Breast epithelium (tissue), 4 donors: ENCODE measurements at regions not wholly inside any gene's neighbourhood (a gene's known extent, or its start where the extent isn't known, plus 50 kb on each side); places are given as distances from the start of the nearest gene placed in this dataset.

Experiments
- DNase-seq, 2 donors: peaks; one replicate each; pipeline ENCODE4 v3.0.0-alpha.2; 2019; ENCODE audit warnings: low spot score in 2 of 2
- H3K27ac ChIP-seq, 2 donors: fragments of 200-600 bp; sonication (generic) in 1 of 2; one replicate each; pipeline ENCODE4 v1.5.1; 2016 to 2019; ENCODE audit warnings: mild to moderate bottlenecking in 1 of 2
- H3K27me3 ChIP-seq, 2 donors: fragments of 200-600 bp; sonication (generic) in 1 of 2; one replicate each; pipeline versions ENCODE4 v1.5.1 to v1.6.0; 2017 to 2019; ENCODE audit warnings: control low read depth in 1 of 2, mild to moderate bottlenecking in 1 of 2
- H3K36me3 ChIP-seq: fragments of 200-600 bp; one replicate; pipeline ENCODE4 v1.5.1; 2019
- H3K4me1 ChIP-seq, 2 donors: fragments of 200-600 bp; sonication (generic); one replicate each; pipeline ENCODE4 v1.5.1; 2016 to 2019; ENCODE audit warnings: control low read depth in 1 of 2
- H3K4me3 ChIP-seq, 3 donors: fragments of 200-600 bp; sonication (generic); 1 replicate in 2 of 3; 2 replicates in 1 of 3; pipeline ENCODE4 v1.5.1; 2016 to 2019; ENCODE audit warnings: mild to moderate bottlenecking in 3 of 3, moderate library complexity in 2 of 3
- H3K9me3 ChIP-seq, 2 donors: fragments of 200-600 bp; sonication (generic) in 1 of 2; one replicate each; pipeline ENCODE4 v1.5.1; 2016 to 2019; ENCODE audit warnings: control low read depth in 1 of 2
- CTCF ChIP-seq, 3 donors: fragments of 450-650 bp; IDR thresholded peaks; one replicate each; pipeline ENCODE4 v1.5.1; 2016 to 2017; ENCODE audit warnings: antibody characterized with exemption in 3 of 3, mild to moderate bottlenecking in 3 of 3, moderate library complexity in 3 of 3
- POLR2A ChIP-seq: fragments of 450-650 bp; IDR thresholded peaks from one replicate; pipeline ENCODE4 v1.6.1; 2016; ENCODE audit warnings: antibody characterized with exemption, mild to moderate bottlenecking, moderate library complexity
- POLR2AphosphoS5 ChIP-seq, 3 donors: sonication (generic); formaldehyde crosslinking; IDR thresholded peaks; one replicate each; pipeline ENCODE4 v1.6.1; 2017; ENCODE audit warnings: antibody characterized with exemption in 3 of 3
- intact Hi-C: fragments of 100-400 bp; cut with DNase I; formaldehyde crosslinking; loops from one replicate; pipeline ENCODE4 v1.15.1; 2023; ENCODE audit warnings: low total_unique reads

GRCh38 chr16:86196687-86197391 is 297.9 kb downstream of the IRF8 start:
- no peaks in the 10 kb centered on the region for H3K4me1 ChIP-seq
- intact Hi-C loops, result no loop called here

GRCh38 chr16:86198206-86199118 is 299.5 kb downstream of the IRF8 start:
- no peak overlapping the region for H3K27ac ChIP-seq
- H3K4me3 ChIP-seq, result no peak overlapping the region
- no peaks in the 10 kb centered on the region for H3K9me3 ChIP-seq
- TF ChIP-seq POLR2A (no peak), CTCF (IDR thresholded peaks at IDR 0.05) (no peak), POLR2AphosphoS5 (IDR thresholded peaks at IDR 0.05) (no peak)
- H3K27me3 ChIP-seq, result peaks cover 0 to 93% of the 10 kb centered on the region in 2 donors
- no peaks in the 10 kb centered on the region for H3K36me3 ChIP-seq
- intact Hi-C loops, result no loop called here
- H3K4me1 ChIP-seq, result no peaks in the 10 kb centered on the region
- no peak for DNase-seq

More at GRCh38 chr16:86196687-86197391, 297.9 kb downstream of the IRF8 start:
- H3K4me3 ChIP-seq, result no peak overlapping the region
- TF ChIP-seq POLR2A (no peak), CTCF (IDR thresholded peaks at IDR 0.05) (no peak), POLR2AphosphoS5 (IDR thresholded peaks at IDR 0.05) (no peak)
- no peaks in the 10 kb centered on the region for H3K9me3 ChIP-seq
- H3K27me3 ChIP-seq, result peaks cover 0 to 91% of the 10 kb centered on the region in 2 donors
- no peaks in the 10 kb centered on the region for H3K36me3 ChIP-seq
- no peak for DNase-seq
- H3K27ac ChIP-seq, result no peak overlapping the region

- no peaks in the 10 kb centered on the region for H3K9me3 ChIP-seq
- no peak overlapping the region for H3K4me3 ChIP-seq
- TF ChIP-seq POLR2AphosphoS5 (IDR thresholded peaks at IDR 0.05), result no peak
- TF ChIP-seq CTCF (IDR thresholded peaks at IDR 0.05), result no peak
- no peak for TF ChIP-seq POLR2A
- peaks cover 0 to 88% of the 10 kb centered on the region in 2 donors for H3K27me3 ChIP-seq
- no peaks in the 10 kb centered on the region for H3K4me1 ChIP-seq
- intact Hi-C loops, result no loop called here
- no peak overlapping the region for H3K27ac ChIP-seq
- DNase-seq, result no peak
- H3K36me3 ChIP-seq, result no peaks in the 10 kb centered on the region
Measured at GRCh38 chr16:86199182-86199581, 300.2 kb downstream of the IRF8 start.

- no peaks in the 10 kb centered on the region for H3K4me1 ChIP-seq
- intact Hi-C loops, result no loop called here
Measured at GRCh38 chr16:86199871-86200695, 301.1 kb downstream of the IRF8 start.

More at GRCh38 chr16:86199871-86200695, 301.1 kb downstream of the IRF8 start:
- TF ChIP-seq CTCF (IDR thresholded peaks at IDR 0.05) (no peak), POLR2AphosphoS5 (IDR thresholded peaks at IDR 0.05) (no peak), POLR2A (no peak)
- H3K4me3 ChIP-seq, result no peak overlapping the region
- peaks cover 0 to 81% of the 10 kb centered on the region in 2 donors for H3K27me3 ChIP-seq
- H3K36me3 ChIP-seq, result no peaks in the 10 kb centered on the region
- H3K27ac ChIP-seq, result no peak overlapping the region
- no peaks in the 10 kb centered on the region for H3K9me3 ChIP-seq
- no peak for DNase-seq
